KG1 (cell line): ENCODE measurements at regions not wholly inside any gene's neighbourhood (a gene's known extent, or its start where the extent isn't known, plus 50 kb on each side); places are given as distances from the start of the nearest gene placed in this dataset.

Source experiments
- DNase-seq: peaks from one replicate; lab custom pipeline; 2025; lab: John Stamatoyannopoulos, UW

DNA sequence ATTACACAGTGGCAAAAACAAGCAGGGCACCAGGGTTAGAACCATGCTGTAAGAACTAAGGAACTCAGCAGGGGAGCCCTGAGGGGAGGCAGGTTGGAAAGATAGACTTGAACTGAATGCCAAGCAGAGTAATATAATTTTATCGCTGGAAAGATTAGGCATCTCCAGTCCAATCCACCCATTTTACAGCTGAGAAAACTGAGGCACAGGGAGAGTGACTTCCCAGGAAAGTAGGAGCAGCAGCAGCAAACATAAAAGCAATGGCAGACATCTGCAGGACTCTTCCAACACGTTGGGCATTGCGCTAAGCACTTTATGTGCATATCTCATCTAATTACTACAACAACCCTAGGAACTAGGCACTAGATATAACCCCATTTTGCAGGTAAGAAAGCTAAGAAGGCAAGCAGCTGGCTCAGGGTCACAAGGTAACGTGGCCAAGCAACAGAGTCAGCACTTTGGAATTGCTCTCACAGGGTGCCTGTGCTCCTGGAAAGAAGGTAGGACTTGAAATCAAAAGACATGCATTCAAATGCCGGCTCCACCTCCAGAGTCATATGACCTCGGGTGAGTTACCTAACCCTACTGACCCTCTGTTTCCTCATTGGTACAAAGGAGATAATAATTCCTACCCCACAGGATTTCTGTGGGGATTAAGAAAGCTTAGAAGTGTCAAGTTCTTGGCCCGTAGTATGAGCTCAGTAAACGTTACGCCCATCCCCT lies 215.3 kb downstream of the BARX2 start:
- no peak for DNase-seq

DNA sequence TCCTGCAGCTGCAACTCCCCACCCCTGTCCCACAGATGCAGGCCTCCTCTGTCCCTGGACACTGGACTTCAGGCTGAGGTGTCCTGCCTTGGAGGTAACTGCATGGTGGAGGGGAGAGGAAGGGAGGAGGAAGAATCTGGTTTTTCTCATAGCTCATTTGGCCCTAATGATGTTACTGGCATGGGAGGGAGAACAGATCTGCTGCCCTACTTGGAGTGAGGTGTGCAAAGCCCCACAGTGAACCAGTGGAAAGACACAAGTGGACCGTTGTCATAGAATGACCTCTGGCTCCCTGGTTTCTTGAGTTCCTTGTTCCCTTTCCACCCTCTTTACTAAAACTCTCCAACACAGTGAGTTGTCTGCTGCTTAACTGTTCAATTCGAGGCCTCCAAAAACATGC lies 215.9 kb downstream of the BARX2 start:
- DNase-seq = no peak

GRCh38 chr11:129592191-129592590 lies 216.5 kb downstream of the BARX2 start:
- no peak for DNase-seq

GRCh38 chr11:129593098-129593497 lies 217.4 kb downstream of the BARX2 start:
- no peak for DNase-seq

DNA sequence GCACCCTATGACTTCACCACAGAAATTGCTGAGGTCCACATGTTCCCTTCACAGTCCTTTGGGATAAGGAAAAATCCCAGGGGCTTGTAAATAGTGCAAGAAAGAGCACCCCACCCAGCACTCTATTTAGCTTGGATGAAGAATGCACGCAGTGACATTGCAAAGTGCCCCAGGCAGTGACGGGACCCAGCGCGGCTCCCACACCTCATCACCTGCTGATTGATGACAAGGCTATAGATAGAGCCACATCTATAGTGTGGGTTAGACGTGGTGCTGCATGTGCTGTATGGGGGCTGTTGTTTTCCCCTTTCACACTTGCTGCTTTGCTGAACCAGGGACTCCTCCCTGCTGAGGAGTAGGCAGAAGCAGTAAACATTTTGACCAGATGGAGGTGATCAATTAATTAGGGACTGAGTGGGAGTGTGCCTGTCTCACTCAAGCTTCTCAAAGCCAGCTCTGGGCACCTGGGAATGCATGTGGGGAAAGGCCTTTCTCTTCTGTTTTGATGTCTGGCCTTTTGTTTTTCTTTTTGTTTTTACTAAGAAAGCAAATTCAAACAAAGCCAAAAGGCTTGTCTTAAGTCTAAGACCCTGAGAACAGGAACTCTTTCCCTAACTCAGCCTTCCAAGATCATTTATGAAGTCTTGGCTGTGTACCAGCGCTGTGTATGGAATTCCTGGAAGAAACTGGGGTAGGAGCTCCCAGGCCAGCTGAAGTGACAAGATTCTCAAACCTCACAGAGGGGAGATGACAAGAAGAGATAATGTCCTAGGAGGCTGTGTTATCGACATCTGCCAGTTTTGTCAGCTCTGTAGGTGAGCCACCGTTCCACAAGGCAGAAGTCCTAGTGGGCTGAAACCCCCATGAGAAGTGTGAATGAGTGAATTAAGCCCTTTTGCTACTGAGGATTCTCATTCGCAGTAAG lies 219.7 kb downstream of the BARX2 start:
- no peak for DNase-seq

DNA sequence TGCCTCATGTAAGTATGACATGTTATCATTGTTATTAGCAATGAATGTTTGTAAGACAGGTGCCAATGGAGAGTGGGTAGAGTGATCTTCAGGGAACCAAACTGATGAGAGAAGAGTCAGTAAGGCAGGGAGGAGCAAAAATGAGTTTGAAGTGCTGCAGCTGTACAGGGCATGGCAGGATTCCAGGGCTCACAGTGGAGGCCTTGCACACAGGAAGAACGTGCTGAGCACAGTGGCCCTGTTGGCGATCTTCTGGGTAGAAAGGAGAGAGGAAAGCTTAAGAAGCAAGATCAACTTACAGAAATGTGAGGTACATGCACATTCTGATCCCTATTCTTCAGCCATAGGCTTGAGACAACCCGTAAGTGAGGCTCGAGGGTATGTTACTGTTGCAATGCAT lies 219.3 kb upstream of the TMEM45B start:
- DNase-seq = no peak

GRCh38 chr11:129598378-129598777 lies 217.3 kb upstream of the TMEM45B start:
- no peak for DNase-seq

- DNase-seq = no peak
Observed at GRCh38 chr11:129605815-129606214, 209.8 kb upstream of the TMEM45B start.

DNA sequence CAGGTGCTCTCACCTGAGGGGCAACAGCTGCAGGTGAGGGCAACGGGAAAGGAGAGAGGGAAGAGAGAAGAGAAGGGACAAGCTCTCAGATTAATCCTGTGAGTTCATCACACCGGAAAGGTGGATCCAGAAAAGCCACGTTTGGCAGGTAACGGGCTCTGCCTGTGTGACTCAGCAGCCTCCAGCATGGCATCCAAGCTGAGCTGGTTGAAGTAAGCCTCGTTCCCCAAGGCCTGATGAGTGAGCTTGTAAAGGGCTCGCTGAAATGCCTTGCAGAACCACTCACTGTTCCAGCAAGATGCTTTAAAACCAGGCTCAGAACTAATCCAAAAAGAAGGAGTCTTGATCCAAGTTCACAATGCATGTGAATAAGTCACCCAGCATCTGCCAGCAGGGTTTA lies 206.9 kb upstream of the TMEM45B start:
- DNase-seq = no peak

- no peak for DNase-seq
Observed at GRCh38 chr11:129610125-129610524, 205.5 kb upstream of the TMEM45B start.

GRCh38 chr11:129610545-129610944 lies 205.1 kb upstream of the TMEM45B start:
- DNase-seq = no peak

DNA sequence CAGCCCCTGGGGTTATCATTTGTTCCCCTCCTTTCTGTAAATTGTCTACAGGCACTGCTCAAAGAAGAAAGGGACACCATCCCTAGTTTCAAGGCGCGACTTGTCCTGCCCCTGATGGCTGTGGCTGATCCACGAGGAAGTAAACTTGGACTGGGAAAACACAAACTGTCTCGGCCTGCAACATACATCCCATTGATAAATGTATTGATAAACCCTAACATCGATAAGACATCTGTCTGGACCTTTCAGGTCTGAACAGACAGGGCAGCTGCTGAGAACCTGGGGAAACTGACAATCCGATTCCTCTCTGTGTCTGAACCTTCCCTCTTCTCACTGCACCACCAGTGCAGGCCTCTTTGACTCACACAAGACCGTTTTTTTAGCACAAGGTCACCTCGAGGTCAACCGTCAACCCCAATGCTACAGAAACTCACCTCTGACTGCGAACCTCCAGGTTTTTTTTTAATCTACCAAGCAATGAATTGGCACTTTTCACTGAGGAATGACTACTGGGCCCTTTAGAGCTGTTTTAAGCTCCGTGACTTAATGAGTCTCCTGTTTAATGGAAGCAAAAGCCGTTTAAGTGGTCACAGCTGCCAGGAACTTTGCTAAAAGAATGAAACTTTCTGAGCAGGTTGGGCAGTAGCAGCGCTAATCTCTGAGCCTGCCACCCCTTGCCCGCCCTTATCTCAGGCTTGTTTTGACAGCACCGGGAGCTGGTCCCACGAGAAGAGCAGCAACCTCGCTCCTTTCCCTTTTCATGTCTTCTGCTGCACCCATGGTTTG lies 203.8 kb upstream of the TMEM45B start:
- no peak for DNase-seq

- DNase-seq = no peak
Observed at GRCh38 chr11:129612447-129612961, 203.1 kb upstream of the TMEM45B start.

DNA sequence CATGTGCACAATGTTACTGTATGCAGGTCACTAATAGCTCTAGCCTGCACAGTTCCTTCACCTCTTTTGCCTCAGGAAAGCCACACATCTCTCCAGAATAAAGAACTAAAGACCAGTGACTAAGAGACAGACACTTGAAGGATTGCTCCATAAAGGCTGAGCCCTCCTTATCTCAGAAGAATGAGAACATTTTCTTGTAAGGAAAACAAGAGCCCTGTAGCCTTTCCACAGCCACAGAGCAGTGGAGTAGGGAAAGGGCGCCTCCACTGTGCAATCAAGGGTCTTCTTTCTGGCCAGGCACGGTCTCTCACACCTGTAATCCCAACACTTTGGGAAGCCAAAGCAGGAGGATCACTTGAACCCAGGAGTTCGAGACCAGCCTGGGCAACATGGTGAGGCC lies 202.6 kb upstream of the TMEM45B start:
- DNase-seq = no peak

GRCh38 chr11:129614256-129614944 lies 201.2 kb upstream of the TMEM45B start:
- DNase-seq = no peak

DNA sequence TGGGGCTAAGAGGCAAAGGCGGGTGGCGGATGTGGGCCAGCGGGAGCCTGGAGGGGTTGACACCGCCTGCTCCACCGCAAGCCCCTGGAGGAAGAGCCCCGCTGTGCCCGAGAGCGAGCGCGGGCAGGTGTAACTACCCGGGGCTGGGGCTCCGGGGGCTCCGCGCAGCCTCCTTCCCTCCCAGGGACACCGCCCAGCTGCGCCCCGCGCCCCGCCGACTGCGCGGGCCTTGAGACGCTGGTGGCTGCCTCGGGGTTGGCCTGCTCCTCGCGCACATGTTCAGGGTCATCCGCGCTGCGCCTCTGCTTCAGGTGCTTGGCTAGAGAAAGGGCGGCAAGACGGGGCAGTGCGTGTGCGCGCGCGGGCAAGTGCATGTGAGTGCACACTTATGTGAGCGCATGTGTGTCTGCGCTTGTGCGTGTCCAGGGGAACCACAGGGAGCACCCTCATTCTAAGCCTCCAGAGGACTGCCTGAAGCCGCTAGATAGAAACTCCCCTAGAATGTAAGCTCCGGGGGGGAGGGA lies 197.5 kb upstream of the TMEM45B start:
- no peak for DNase-seq

DNA sequence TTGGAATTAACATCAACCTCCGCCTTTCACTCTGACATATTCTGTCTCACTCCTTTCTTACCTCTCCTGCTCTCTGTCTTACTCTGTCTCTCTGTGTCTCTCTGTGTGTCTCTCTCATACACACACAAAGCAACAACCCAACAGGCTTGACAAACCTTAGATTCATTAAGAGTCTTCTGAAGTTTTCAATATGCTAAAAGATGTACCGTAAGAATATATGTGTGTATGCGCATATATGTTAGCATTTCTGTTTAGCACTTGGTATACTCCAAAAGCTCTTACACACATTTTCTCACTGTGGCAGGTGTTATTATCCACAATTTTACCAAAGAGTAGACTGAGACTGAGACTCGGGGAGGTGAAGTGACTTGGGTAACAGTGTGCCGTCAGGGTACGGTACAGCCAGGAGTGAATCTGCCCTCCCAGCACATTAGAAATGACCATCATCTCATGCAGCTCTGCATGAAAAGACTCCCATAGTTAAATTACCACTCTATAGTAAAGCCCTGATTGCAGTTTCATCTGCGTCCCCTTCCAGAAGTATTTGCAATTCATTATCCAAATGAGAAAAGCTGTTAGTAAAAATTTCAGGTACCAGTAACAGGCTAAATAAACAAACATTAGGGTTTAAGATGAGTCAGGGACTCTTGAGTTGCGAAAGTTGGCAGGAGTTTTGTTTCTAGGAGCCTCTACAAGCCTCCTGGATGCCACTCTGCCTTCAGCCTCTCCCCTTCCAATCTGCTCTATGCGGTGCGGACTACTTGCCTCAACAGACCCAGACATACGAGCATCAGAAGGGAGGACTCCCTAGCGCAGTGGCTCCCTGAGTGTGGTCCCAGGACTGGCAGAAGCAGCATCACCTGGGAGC lies 195.2 kb upstream of the TMEM45B start:
- no peak for DNase-seq

GRCh38 chr11:129625930-129626329 lies 189.7 kb upstream of the TMEM45B start:
- DNase-seq = no peak

- no peak for DNase-seq
Observed at GRCh38 chr11:129631201-129631600, 184.4 kb upstream of the TMEM45B start.

DNA sequence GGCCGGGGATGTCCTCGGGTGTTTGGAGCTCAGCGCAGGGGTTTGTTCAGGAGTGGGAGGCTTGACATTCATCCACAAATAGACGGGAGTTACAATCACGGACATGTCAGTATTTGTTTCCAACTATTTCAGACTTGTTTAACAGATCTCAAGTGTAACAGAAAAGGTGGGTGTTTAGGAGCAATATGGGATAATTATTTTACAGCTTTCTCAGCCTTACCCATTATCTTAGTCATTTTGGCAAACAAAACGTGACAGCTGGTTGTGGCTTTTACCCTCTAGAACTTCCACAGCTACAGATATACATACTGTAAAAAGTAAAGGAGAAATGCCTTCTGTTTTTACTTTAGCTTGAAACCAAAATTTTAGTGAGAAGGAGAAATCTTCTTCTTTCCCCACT lies 178.7 kb upstream of the TMEM45B start:
- no peak for DNase-seq
